ENCODE measurements at regions not wholly inside any gene's neighbourhood (a gene's known extent, or its start where the extent isn't known, plus 50 kb on each side); places are given as distances from the start of the nearest gene placed in this dataset.

DNA sequence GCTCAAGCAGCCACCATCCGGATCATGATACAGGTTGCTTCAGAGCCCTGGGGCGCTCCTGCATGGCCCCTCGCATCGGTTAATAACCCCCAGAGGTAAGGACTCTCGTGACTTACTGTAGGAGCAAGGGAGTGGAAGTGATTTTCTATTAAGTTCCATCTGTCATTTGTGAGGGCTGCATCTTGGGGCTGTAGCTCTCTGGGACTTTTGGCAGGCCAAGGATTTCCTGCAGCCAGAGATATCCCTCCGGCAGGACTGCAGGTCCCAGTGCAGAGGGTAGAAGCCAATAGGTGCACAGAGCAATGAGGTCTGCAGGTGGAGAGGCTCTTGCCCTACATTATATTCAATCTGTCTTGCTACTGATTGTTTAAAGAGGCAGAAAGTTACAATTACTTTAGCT lies 356.8 kb upstream of the ADARB2 start:
- no peak overlapping the region for H4K5ac ChIP-seq (ENCODE audit: insufficient read length, low read depth, low read length)
- no peak overlapping the region for H3K14ac ChIP-seq (ENCODE audit: insufficient read depth, low read length)
- H2BK12ac ChIP-seq (ENCODE audit: insufficient read length, low read depth, low read length), result no peak overlapping the region
- no peak overlapping the region for H4K8ac ChIP-seq (replicated peaks; ENCODE audit: insufficient read length, low read depth, low read length)
- no peak overlapping the region for H3K56ac ChIP-seq (ENCODE audit: insufficient read length, low read depth, low read length)
- Mint-ChIP-seq H3K27ac (no peak overlapping the region), H3K9me3 (no peaks in the 10 kb centered on the region; a peak in 1 of 5 replicates), H3K27me3 (ENCODE audit: low read depth) (no peaks in the 10 kb centered on the region), H3K36me3 (ENCODE audit: insufficient read depth in 1 of 3, low read depth in 3 of 3) (no peaks in the 10 kb centered on the region; a peak in 1 of 7 replicates), H3K4me1 (no peaks in the 10 kb centered on the region), H3K4me3 (no peak overlapping the region)
- H4K20me1 ChIP-seq (ENCODE audit: control insufficient read depth, insufficient read depth, insufficient read length), result no peaks in the 10 kb centered on the region
- H2AK5ac ChIP-seq (ENCODE audit: insufficient read length, low read length), result no peak overlapping the region
- H3K9me3 ChIP-seq (ENCODE audit: control insufficient read depth, low read depth, low read length), result no peaks in the 10 kb centered on the region
- no peak overlapping the region for H4K91ac ChIP-seq (ENCODE audit: insufficient read length, low read depth, low read length)
- no peaks in the 10 kb centered on the region for H3K27me3 ChIP-seq (ENCODE audit: insufficient read depth, low read length)
- no peak overlapping the region for H2BK15ac ChIP-seq (ENCODE audit: low read depth, low read length)
- no peak overlapping the region for H3K4me2 ChIP-seq (ENCODE audit: insufficient read depth, insufficient read length, low read length)
- no peak overlapping the region for H3K18ac ChIP-seq (ENCODE audit: insufficient read length, low read depth, low read length)
- DNase-seq, result no peak
- H3K23ac ChIP-seq (ENCODE audit: insufficient read length, low read depth, low read length), result no peak overlapping the region
- H3K79me1 ChIP-seq (ENCODE audit: insufficient read depth, low read depth, low read length, poor library complexity, severe bottlenecking), result no peaks in the 10 kb centered on the region
- TF ChIP-seq, protein P1, sequence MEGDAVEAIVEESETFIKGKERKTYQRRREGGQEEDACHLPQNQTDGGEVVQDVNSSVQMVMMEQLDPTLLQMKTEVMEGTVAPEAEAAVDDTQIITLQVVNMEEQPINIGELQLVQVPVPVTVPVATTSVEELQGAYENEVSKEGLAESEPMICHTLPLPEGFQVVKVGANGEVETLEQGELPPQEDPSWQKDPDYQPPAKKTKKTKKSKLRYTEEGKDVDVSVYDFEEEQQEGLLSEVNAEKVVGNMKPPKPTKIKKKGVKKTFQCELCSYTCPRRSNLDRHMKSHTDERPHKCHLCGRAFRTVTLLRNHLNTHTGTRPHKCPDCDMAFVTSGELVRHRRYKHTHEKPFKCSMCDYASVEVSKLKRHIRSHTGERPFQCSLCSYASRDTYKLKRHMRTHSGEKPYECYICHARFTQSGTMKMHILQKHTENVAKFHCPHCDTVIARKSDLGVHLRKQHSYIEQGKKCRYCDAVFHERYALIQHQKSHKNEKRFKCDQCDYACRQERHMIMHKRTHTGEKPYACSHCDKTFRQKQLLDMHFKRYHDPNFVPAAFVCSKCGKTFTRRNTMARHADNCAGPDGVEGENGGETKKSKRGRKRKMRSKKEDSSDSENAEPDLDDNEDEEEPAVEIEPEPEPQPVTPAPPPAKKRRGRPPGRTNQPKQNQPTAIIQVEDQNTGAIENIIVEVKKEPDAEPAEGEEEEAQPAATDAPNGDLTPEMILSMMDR (conservative IDR thresholded peaks at IDR 0.05), result no peak
- no peaks in the 10 kb centered on the region for H3K4me1 ChIP-seq (ENCODE audit: insufficient read depth, low read length)
- no peak overlapping the region for H3T11ph ChIP-seq (ENCODE audit: low read length)
- no peak overlapping the region for H3K9ac ChIP-seq (ENCODE audit: extremely low read depth, insufficient read length, low read length)
- H3K79me2 ChIP-seq (ENCODE audit: insufficient read depth, low read length), result no peaks in the 10 kb centered on the region
- no CpG with 5 or more reads among the region's 6 CpGs for WGBS (ENCODE audit: extremely low coverage, insufficient read length, low lambda C conversion rate)
- H3K23me2 ChIP-seq (ENCODE audit: insufficient read length, low read depth, low read length, poor library complexity, severe bottlenecking), result no peaks in the 10 kb centered on the region
- H2AFZ ChIP-seq (ENCODE audit: low read length), result no peak overlapping the region
- H3K4ac ChIP-seq (ENCODE audit: low read depth, low read length), result no peak overlapping the region
- no peak overlapping the region for H3K27ac ChIP-seq (ENCODE audit: insufficient read length, low read depth, low read length)
- H2BK20ac ChIP-seq (ENCODE audit: low read depth, low read length, poor library complexity, severe bottlenecking), result no peak overlapping the region
- no peak overlapping the region for H2BK120ac ChIP-seq (ENCODE audit: low read depth, low read length, poor library complexity, severe bottlenecking)
- no peak overlapping the region for H2BK5ac ChIP-seq (ENCODE audit: insufficient read length, low read length)
